RCC 7860 (cell line): ENCODE measurements at regions not wholly inside any gene's neighbourhood (a gene's known extent, or its start where the extent isn't known, plus 50 kb on each side); places are given as distances from the start of the nearest gene placed in this dataset.

Experiments used
- DNase-seq: peaks from one replicate; pipeline ENCODE4 v3.0.0-alpha.2; 2015; ENCODE audit warnings: low spot score
- FAIRE-seq: peaks from 2 replicates; lab custom pipeline; 2012; peaks lifted over from hg19 to GRCh38; lab: Jason Lieb, UNC

DNA sequence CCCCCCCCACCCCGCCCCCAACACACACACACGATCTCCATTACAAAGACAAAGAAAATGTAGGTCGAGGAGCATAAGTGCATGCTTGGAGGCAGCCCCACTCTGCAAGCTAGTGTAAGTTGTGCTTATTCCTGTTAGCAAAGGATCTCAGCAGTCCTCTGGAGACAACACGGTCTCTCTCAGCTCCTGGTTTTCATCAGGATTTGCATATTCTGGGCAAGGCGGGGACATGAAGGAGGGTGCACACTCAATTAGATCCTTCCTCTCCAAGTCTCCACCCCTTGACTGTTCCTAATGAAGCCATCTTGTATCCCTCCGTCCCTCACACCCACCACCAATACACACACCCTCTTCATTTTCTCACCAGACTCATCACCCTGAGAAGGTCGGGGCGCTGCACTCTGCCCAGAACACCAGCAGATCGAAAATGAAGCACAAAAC, 63.8 kb downstream of the MRPL46 start:
- DNase-seq (no peak), FAIRE-seq (no peak)

DNA sequence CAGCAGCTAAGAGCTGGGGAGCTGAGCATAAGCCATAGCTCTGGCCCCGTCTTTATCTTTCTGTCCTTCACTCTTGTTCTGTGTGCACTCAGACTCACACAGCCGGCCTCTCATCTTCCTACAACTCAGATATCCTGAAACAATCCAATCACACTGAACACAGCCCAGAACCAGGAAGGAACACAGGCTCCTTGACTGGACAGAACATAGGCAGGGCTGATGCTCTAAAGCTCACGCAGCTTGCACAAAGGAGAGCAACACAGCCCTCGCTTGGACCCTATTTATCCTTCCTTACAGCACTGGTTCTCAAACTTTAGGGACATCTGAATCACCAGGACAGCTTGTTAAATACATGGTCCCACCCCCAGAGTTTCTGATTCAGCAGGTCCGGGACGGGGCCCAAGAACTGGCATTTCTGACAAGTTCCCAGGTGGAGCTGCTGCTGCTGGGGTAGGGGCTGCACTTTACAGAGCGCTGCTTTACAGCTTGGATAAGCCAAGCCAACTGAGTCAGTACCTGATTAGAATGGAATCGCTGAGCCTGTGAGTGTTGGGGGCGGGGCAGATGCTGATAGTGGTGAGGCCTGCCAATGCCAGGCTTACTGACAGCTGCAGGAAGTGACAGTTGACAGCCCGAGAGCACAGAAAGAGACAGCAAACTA, 65.1 kb downstream of the MRPL46 start:
- FAIRE-seq (no peak), DNase-seq (no peak)

- DNase-seq, result no peak
- no peak for FAIRE-seq
These were observed 65.8 kb downstream of the MRPL46 start for GRCh38 chr15:88401251-88401995.

DNA sequence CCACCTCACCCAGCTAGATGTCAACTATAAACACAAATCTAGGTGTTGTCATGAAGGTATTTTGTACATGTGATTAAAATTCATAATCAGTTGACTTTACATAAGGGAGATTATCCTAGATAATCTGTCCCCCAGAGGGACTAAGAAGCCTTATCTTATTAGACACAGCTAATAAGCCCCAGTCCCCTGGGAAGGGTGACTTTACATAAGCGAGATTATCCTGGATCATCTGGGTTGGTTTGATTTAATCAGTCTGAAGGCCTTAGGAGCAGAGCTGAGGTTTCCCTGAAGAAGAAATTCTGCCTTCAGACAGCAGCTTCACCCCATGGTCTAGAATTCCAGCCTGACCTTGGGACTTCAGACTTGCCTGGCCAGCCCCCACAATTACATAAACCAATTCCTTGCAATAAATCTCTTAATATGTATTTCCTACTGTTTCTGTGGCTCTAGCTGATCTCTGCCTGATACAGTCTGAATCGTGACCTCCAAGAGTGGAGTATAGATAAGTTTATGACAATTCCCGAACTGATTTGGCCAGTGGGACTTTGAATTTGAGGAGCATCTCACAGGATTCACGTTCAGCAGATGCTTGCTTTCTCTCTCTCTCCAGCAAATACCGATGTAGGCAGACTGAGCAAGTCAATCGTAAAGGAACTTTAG, 66.5 kb downstream of the MRPL46 start:
- DNase-seq (no peak), FAIRE-seq (no peak)

DNA sequence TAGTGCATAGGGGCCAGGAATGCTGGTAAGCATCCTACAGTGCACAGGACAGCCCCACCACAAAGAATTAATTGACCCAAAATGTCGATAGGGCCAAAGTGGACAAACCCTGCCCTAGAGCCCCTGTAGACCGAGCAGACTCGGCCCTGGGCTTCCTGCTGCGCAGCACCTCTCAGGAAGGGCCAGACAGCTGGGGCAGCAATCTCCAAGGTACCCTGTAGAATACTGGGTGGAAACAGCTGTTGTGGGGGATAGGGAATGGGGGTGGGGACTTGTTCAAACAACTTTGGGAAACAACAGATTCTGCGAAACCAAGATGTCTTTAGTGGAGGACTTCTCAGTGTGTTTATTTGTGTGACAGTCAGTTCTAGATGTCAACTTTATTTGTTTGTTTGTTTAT, 67.1 kb downstream of the MRPL46 start:
- DNase-seq (no peak), FAIRE-seq (no peak)

- DNase-seq, result no peak
These were observed 68.0 kb downstream of the MRPL46 start for GRCh38 chr15:88399021-88399685.

DNA sequence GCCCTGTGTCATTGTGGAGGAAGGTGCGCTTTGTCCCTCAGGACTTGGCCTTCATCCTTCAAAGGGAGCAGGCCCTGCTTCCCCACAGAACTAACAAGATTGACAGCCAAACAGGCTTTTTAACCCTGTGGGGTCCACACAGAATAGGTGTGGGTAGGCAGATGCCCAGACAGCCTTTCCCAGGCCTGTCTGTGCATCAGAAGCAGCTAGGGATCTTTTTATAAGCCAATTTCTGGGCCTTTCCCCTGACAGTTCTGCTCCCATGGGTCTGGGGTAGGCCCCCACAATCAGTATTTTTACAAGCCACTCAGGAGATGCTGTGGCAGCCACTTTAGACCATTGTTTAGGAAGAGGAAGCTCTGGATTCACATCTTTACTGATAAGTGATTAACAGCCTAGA, 69.2 kb downstream of the MRPL46 start:
- no peak for FAIRE-seq
- no peak for DNase-seq

More at GRCh38 chr15:88399021-88399685, 68.0 kb downstream of the MRPL46 start:
- FAIRE-seq, result no peak

- FAIRE-seq (no peak), DNase-seq (no peak)
These were observed 69.7 kb downstream of the MRPL46 start for GRCh38 chr15:88397506-88397905.

DNA sequence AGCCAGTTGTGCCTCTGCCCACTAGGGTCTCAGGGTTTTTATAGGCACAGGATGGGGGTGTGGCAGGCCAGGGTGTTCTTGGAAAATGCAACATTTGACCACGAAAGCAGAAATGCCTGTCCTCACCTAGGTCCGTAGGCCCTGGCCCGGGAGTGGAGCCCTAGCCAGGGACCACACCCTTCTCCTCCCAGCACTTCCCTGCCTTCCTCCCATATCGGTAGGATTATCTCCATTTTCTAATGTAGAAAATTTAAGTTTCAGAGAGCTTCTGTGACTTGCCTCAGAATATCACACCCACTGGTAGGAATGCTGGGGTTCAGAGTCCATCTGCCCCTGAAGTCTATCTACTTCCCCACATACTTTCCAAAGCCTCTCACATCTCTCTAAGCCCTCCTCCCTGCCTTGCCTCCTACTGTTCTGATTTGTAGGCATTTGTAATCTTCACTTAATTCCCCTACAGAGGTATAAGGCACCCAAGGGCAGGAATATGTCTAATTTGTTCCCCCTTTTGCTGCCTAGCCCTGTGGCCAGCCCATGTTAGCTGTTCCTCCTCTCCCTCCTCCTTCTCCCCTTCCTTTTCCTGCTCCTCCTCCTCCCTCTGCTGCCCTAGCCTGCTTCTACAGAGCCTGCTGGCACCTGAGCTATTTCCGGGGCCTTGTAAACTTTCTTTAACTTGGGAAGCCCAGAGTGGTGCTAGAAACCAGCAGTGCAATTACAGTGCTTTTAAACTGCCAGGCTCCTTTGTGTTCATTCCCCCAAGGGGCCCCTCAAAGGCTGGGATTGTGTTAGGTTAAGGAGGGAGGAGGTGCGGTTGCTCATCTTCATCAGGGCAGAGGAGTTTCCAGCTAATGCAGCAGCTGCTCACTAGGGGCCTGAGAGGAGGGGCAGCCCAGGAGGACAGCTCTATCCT, 71.1 kb downstream of the MRPL46 start:
- DNase-seq (no peak), FAIRE-seq (no peak)

- FAIRE-seq (no peak), DNase-seq (no peak)
These were observed 71.9 kb downstream of the MRPL46 start for GRCh38 chr15:88395241-88395640.

DNA sequence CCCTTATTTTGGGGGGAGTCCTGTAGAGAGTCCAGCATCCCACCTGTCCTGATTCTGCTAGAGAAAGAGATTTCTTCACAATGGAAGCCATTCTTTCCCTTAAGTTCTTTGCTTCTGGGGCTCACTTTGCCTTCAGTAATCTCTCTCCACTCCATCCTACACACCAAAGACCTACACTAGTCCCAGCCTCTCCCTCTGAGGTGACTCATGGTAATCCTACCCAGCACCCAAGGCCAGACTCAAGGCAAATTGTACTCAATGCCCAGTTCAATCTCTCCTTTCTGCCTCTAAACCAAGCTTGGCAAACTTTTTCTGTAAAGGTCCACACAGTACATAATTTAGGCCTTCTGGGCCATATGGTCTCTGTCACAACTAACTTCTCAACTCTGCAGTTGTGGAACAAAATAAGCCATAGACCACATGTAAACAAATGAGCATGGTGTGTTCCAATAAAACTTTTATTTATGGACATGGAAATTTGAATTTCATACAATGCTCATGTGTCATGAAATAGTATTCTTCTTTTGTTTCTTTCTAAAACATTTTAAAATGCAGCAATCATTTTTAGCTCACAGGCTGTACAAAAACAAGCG, 72.5 kb downstream of the MRPL46 start:
- no peak for FAIRE-seq

DNA sequence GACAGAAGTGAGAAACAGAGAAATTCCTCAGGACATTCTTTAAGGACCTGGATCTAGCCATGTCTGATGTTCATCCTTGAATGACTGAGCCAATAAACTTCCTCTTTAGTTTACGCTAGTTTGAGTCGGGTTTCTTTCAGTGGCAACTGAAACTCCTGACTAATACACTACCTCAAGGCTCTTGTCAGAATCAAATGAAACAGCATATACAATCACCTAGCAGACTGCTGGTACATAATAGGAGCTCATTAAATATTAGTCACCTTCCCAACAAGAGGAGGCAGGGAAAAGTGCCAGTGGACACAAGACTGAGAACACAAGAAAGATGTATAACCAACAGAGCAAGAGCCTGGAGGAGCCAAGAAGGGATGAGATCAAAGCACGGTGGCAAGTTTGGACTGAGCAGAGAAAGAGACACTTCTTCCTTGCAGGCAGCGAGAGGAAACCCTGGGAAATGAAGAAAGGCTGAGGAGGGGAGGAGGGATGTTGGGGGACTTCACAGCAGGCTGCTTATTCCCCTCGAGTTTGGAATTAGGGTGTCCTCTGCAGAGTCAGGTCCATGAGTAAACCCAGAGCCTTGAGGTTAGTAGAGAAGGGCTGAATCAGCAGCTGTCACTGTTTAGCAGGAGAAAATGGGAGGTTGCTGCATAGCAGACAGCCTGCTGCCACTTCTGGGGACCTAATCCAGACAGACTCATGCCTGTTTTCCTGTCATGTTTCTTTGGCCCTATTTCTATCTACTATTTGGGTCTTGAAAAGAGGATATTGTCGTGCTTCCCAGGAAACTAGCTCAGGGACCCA, 73.3 kb downstream of the MRPL46 start:
- DNase-seq (peak; percentile 68), FAIRE-seq (no peak)

More for the DNA sequence above, 72.5 kb downstream of the MRPL46 start:
- no peak for DNase-seq

DNA sequence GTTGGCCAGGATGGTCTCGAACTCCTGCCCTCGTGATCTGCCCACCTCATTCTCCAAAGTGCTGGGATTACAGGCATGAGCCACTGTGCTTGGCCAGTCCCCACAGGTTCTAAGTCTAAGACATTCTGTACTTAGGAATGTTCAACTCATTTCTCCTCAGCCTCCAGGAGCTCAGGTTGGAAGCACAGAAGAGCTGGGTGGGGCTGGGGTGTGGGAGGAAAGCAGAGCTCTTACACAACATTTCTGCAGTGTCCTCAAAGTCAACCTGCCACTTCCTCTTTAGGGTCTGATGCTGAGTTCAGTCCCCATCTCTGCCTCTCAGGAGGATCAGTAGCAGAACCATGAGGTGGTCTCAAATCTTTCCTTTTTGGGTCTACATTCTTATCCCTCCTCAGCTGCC, 75.5 kb downstream of the MRPL46 start:
- DNase-seq, result no peak
- no peak for FAIRE-seq

DNA sequence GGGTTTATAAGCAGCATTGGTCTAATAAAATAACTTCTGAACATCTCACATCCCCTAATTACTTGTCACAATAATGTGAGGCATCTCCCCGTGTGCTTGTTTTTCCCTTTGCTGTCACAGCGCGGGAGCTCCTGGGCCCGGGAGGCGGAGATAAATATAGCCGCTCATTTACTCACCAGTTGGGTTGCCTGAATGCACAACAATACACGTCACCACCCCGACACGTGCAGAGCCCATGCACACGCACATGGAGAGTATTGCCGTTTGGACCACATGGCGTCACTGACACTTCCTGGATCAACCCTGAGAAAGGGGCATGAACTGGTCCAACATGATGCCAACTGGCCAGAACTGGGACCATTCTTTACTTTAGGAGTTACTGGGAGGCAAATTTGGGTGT, 76.2 kb downstream of the MRPL46 start:
- FAIRE-seq, result no peak
- no peak for DNase-seq

- DNase-seq (no peak), FAIRE-seq (no peak)
These were observed 76.9 kb downstream of the MRPL46 start for GRCh38 chr15:88390164-88390901.

GRCh38 chr15:88389120-88389519, 78.1 kb downstream of the MRPL46 start:
- no peak for FAIRE-seq
- DNase-seq, result no peak

DNA sequence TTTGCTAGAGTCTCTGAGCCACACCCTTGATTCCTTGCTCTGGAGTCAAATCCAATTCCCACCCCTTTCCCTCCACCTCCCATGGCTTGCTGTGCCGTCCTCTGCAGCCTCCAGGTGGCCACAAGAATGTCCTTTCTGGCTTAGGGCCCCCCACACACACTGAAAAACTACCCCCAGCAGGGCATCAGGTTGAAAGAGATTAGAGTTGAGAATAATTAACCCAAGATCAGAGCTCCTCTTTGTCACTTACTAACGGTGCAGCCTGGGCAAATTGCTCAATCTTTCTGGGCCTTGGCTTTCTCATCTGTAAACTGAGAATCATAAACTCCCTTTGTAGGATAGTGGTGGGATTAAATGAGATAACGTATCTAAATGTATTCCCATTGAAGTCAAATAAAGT, 78.5 kb downstream of the MRPL46 start:
- FAIRE-seq (peak; percentile 92), DNase-seq (peak; percentile 92)

DNA sequence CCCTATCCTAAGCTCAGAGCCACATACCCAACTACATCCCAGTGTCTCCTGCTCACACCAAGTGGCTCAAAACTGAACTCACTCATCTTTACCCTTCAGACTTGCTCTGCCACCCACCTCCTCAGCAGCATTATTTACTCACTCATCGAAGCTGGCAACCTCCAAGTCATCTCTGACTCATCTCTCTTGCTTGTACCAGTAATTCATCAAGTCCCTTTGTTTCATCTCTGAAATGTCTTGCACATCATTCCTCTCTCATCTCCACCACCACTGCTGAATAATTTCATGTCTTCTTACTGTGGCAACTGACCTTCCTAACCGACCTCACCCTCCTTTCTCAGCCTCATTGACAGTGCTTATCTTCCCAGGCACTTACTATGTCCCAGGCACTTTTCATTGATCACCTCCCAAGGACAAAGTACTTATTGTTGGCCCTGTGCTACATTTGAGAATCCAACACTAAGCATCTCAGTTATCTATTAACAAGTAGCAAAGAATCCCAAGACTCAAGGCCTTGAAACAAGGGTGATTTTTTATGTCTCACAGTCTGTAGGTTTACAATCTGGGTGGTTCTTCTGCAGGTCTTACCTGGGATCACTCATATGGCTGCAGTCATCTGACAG, 82.0 kb downstream of the MRPL46 start:
- FAIRE-seq (peak; percentile 88), DNase-seq (peak; percentile 95)
